PC-9 (cell line): ENCODE measurements at regions not wholly inside any gene's neighbourhood (a gene's known extent, or its start where the extent isn't known, plus 50 kb on each side); places are given as distances from the start of the nearest gene placed in this dataset.

Experiments
- BruUV-seq: library from RNA; stranded (reverse); fragments of 400-500 nt; replicated peaks from 2 replicates; lab custom pipeline; 2021; lab: Mats Ljungman, UMichigan
- CTCF ChIA-PET: fragments of 300-600 bp; sonication (Branson Sonifier 250); formaldehyde crosslinking; loops from one replicate; lab custom pipeline; 2022; ENCODE audit warnings: antibody characterized with exemption; lab: Charles Lee
- POLR2A ChIA-PET: fragments of 300-600 bp; sonication (Branson Sonifier 250); formaldehyde crosslinking; loops from one replicate; lab custom pipeline; 2022; ENCODE audit warnings: antibody characterized with exemption; ENCODE audit not compliant: unreplicated experiment; lab: Charles Lee
- DNase-seq, 2 experiments: peaks; one replicate each; pipeline versions ENCODE4 v3.0.0 to v3.0.0-alpha.2; 2015 to 2022; ENCODE audit warnings: mixed read lengths in 1 of 2
- H2AFZ ChIP-seq: fragments of 200-600 bp; sonication (generic); 2 replicates; pipeline ENCODE4 v1.8.1; 2017; ENCODE audit warnings: antibody characterized with exemption
- H3F3A ChIP-seq: fragments of 200-600 bp; sonication (generic); 2 replicates; pipeline ENCODE4 v1.8.1; 2017; ENCODE audit warnings: antibody characterized with exemption, mild to moderate bottlenecking, low read depth; ENCODE audit not compliant: insufficient read depth
- H3K27ac ChIP-seq: fragments of 200-600 bp; sonication (generic); 2 replicates; pipeline ENCODE4 v1.6.1; 2016; ENCODE audit warnings: mixed run types
- H3K27me3 ChIP-seq: fragments of 200-600 bp; sonication (generic); 2 replicates; pipeline ENCODE4 v1.6.1; 2016; ENCODE audit warnings: low read depth, mixed run types; ENCODE audit not compliant: insufficient read depth
- H3K36me3 ChIP-seq: fragments of 200-600 bp; sonication (generic); 2 replicates; pipeline ENCODE4 v1.6.1; 2016; ENCODE audit warnings: low read depth, mixed run types
- H3K4me1 ChIP-seq: fragments of 200-600 bp; sonication (generic); replicated peaks from 2 replicates; pipeline ENCODE4 v1.6.1; 2016; ENCODE audit warnings: mixed run types; ENCODE audit not compliant: insufficient read depth
- H3K4me2 ChIP-seq: fragments of 200-600 bp; sonication (generic); 2 replicates; pipeline ENCODE4 v1.6.1; 2017; ENCODE audit warnings: mixed run types
- H3K4me3 ChIP-seq: fragments of 200-600 bp; sonication (generic); 2 replicates; pipeline ENCODE4 v1.6.1; 2016; ENCODE audit warnings: mixed run types
- H3K79me2 ChIP-seq: fragments of 200-600 bp; sonication (generic); 2 replicates; pipeline ENCODE4 v1.6.1; 2017; ENCODE audit warnings: low read depth, mixed run types
- H3K9me2 ChIP-seq: fragments of 200-600 bp; sonication (generic); 2 replicates; pipeline ENCODE4 v1.8.1; 2017; ENCODE audit warnings: mild to moderate bottlenecking; ENCODE audit not compliant: insufficient read depth
- H3K9me3 ChIP-seq: fragments of 200-600 bp; sonication (generic); 2 replicates; pipeline ENCODE4 v1.8.1; 2016; ENCODE audit warnings: low read depth; ENCODE audit not compliant: insufficient read depth
- H4K20me1 ChIP-seq: fragments of 200-600 bp; sonication (generic); 2 replicates; pipeline ENCODE4 v1.8.1; 2017; ENCODE audit not compliant: insufficient read depth
- CTCF ChIP-seq: fragments of 200-600 bp; sonication (generic); conservative IDR thresholded peaks from 2 replicates; pipeline ENCODE4 v1.6.1; 2017; ENCODE audit warnings: mixed run types, antibody characterized with exemption, mild to moderate bottlenecking, moderate library complexity
- EZH2 ChIP-seq: fragments of 200-600 bp; sonication (generic); IDR thresholded peaks from 2 replicates; pipeline ENCODE4 v1.8.0; 2017; ENCODE audit warnings: antibody characterized with exemption, low read depth
- intact Hi-C: fragments of 100-400 bp; cut with micrococcal nuclease; formaldehyde crosslinking; loops from one replicate; pipeline ENCODE4 v1.10.0; 2022; ENCODE audit not compliant: unreplicated experiment

DNA sequence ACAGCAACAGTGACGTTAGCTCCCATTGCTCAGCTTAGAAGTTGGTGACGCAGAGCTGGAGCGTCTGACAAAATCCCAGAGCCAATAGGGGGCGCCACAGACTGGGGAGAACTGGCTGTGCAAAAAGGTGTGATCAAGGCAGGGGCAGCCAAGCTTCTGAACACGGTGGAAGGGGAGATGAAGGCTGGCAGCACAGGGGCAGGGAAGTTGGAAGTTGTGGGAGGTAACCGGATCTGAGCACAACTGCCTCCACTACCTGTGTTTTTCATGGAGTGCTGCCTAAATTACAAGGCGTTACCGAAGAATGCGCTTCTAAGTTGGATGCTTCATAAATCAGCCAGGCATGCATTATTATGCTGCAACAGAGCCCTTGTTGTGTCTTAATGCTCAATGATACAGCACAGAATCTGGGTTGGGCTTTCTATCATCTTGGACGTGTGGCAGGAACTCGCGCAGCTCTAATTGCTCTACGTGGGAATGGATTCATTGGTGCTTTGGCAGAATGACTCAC, 370.0 kb downstream of the SLC4A3 start:
- TF ChIP-seq CTCF (peak; percentile 44; the same call in 1 of the 2 replicates), EZH2 (no peak)
- Histone ChIP-seq H4K20me1 (no peaks in the 10 kb centered on the region), H3K36me3 (no peaks in the 10 kb centered on the region), H3K79me2 (no peaks in the 10 kb centered on the region), H2AFZ (no peak overlapping the region), H3F3A (no peaks in the 10 kb centered on the region), H3K27ac (no peak overlapping the region), H3K4me2 (no peak overlapping the region), H3K4me1 (peaks cover 15% of the 10 kb centered on the region), H3K27me3 (no peaks in the 10 kb centered on the region), H3K9me3 (peaks cover 6% of the 10 kb centered on the region; the same call in 1 of the 2 replicates), H3K9me2 (no peaks in the 10 kb centered on the region), H3K4me3 (no peak overlapping the region)
- no TSS peak for BruUV-seq
- peak in 1 of 2 experiments; percentile 2 for DNase-seq
- ChIA-PET POLR2A (no interaction called here), CTCF (interaction anchor here (0.5 to 0.6 kb wide), 2 partner anchors 266 to 1084 kb away, joined by 3 to 5 read pairs; no protein-coding TSS in a partner anchor)
- intact Hi-C loops = no loop called here

DNA sequence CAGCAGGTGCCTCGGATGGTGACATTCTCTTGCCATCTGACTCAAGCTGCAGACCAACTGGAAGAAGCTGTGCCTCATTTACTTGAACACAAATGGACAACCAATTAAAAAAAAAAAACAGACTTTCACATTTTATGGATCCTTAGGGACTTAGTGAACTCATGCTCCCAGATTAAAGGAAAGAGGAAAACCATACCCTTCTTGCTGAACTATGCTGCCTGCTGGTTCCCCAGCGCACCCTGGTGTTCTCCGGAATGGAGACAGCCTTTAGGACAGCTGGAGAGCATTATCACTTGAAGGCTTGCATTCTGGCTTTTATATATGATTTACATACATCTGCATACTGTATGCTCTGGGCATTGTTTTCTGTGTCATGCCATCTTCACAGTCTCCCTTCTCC, 370.7 kb downstream of the SLC4A3 start:
- Histone ChIP-seq H3K9me3 (peaks cover 6% of the 10 kb centered on the region; the same call in 1 of the 2 replicates), H3K79me2 (no peaks in the 10 kb centered on the region), H3K36me3 (no peaks in the 10 kb centered on the region), H3K4me3 (no peak overlapping the region), H2AFZ (no peak overlapping the region), H3K4me2 (no peak overlapping the region), H3K4me1 (peaks cover 15% of the 10 kb centered on the region), H3F3A (no peaks in the 10 kb centered on the region), H4K20me1 (no peaks in the 10 kb centered on the region), H3K27ac (no peak overlapping the region), H3K9me2 (no peaks in the 10 kb centered on the region), H3K27me3 (no peaks in the 10 kb centered on the region)
- intact Hi-C loops = no loop called here
- no TSS peak for BruUV-seq
- no peak for DNase-seq
- CTCF ChIA-PET = interaction anchor here (0.5 kb wide), 1 partner anchor 260 kb away, joined by 3 read pairs; no protein-coding TSS in a partner anchor
- TF ChIP-seq EZH2 (no peak), CTCF (no peak)
- POLR2A ChIA-PET = no interaction called here

GRCh38 chr2:219998714-219999227, 371.3 kb downstream of the SLC4A3 start:
- POLR2A ChIA-PET = no interaction called here
- intact Hi-C loops = no loop called here
- no peaks in the 10 kb centered on the region for H3K36me3 ChIP-seq
- CTCF ChIA-PET = interaction anchor here (0.5 kb wide), 1 partner anchor 261 kb away, joined by 3 read pairs; no protein-coding TSS in a partner anchor
- no peak overlapping the region for H3K4me2 ChIP-seq
- H3K4me3 ChIP-seq = no peak overlapping the region
- no peak for DNase-seq
- no peak overlapping the region for H3K27ac ChIP-seq
- H3K9me3 ChIP-seq = peaks cover 6% of the 10 kb centered on the region; the same call in 1 of the 2 replicates
- no peak overlapping the region for H2AFZ ChIP-seq
- H3K79me2 ChIP-seq = no peaks in the 10 kb centered on the region
- peaks cover 15% of the 10 kb centered on the region for H3K4me1 ChIP-seq
- no peaks in the 10 kb centered on the region for H4K20me1 ChIP-seq
- TF ChIP-seq EZH2 (no peak), CTCF (0 out of 2 replicates have a peak, but pooled peaks have one; percentile 23)
- H3K9me2 ChIP-seq = no peaks in the 10 kb centered on the region
- no peaks in the 10 kb centered on the region for H3K27me3 ChIP-seq
- BruUV-seq = no TSS peak
- H3F3A ChIP-seq = no peaks in the 10 kb centered on the region
